Astrocyte (in vitro differentiated cells and primary cell): ENCODE measurements at regions not wholly inside any gene's neighbourhood (a gene's known extent, or its start where the extent isn't known, plus 50 kb on each side); places are given as distances from the start of the nearest gene placed in this dataset.

Source experiments
- DNase-seq: peaks from one replicate; pipeline ENCODE4 v3.0.0-alpha.2; 2010; ENCODE audit warnings: low read depth
- FAIRE-seq: peaks from 2 replicates; lab custom pipeline; 2011; peaks lifted over from hg19 to GRCh38; lab: Jason Lieb, UNC
- H2AFZ ChIP-seq: 2 replicates; pipeline ENCODE4 v1.6.0; 2012; ENCODE audit warnings: low read depth, low read length, inconsistent platforms
- H3K27ac ChIP-seq: 2 replicates; pipeline ENCODE4 v1.5.1; 2011; ENCODE audit warnings: low read depth, low read length, inconsistent platforms
- H3K27me3 ChIP-seq: 2 replicates; pipeline ENCODE4 v1.6.0; 2011; ENCODE audit warnings: low read length, inconsistent platforms; ENCODE audit not compliant: insufficient read depth
- H3K36me3 ChIP-seq: 2 replicates; pipeline ENCODE4 v1.5.1; 2011; ENCODE audit warnings: low read length, inconsistent platforms; ENCODE audit not compliant: insufficient read depth
- H3K4me1 ChIP-seq: 2 replicates; pipeline ENCODE4 v1.5.1; 2011; ENCODE audit warnings: low read length, inconsistent platforms; ENCODE audit not compliant: insufficient read depth
- H3K4me2 ChIP-seq: 2 replicates; pipeline ENCODE4 v1.6.0; 2012; ENCODE audit warnings: low read length, inconsistent platforms
- H3K4me3 ChIP-seq: 2 replicates; pipeline ENCODE4 v1.5.1; 2011; ENCODE audit warnings: low read depth, mild to moderate bottlenecking, low read length, inconsistent platforms; ENCODE audit not compliant: insufficient read depth
- H3K79me2 ChIP-seq: 2 replicates; pipeline ENCODE4 v1.6.0; 2012; ENCODE audit warnings: mild to moderate bottlenecking, low read length, inconsistent platforms; ENCODE audit not compliant: insufficient read depth
- H3K9ac ChIP-seq: 2 replicates; pipeline ENCODE4 v1.6.0; 2012; ENCODE audit warnings: mild to moderate bottlenecking, low read length, inconsistent platforms
- H3K9me3 ChIP-seq: 2 replicates; pipeline ENCODE4 v1.5.1; 2012; ENCODE audit warnings: low read depth, mild to moderate bottlenecking, low read length, inconsistent platforms; ENCODE audit not compliant: insufficient read depth
- H4K20me1 ChIP-seq: 2 replicates; pipeline ENCODE4 v1.6.0; 2012; ENCODE audit warnings: low read length, inconsistent platforms; ENCODE audit not compliant: insufficient read depth
- H3K27ac Mint-ChIP-seq: one replicate; pipeline ENCODE4 v1.8.0; 2021; ENCODE audit warnings: mild to moderate bottlenecking, mixed read lengths; ENCODE audit not compliant: unreplicated experiment
- H3K27me3 Mint-ChIP-seq: one replicate; pipeline ENCODE4 v1.8.0; 2021; ENCODE audit warnings: low read depth, mixed read lengths; ENCODE audit not compliant: unreplicated experiment
- H3K36me3 Mint-ChIP-seq: one replicate; pipeline ENCODE4 v1.8.0; 2021; ENCODE audit warnings: low read depth, mixed read lengths; ENCODE audit not compliant: unreplicated experiment
- H3K4me1 Mint-ChIP-seq: one replicate; pipeline ENCODE4 v1.8.0; 2021; ENCODE audit warnings: low read depth, mixed read lengths; ENCODE audit not compliant: unreplicated experiment
- H3K4me3 Mint-ChIP-seq: one replicate; pipeline ENCODE4 v1.8.0; 2021; ENCODE audit warnings: mild to moderate bottlenecking, moderate library complexity, mixed read lengths; ENCODE audit not compliant: unreplicated experiment
- H3K9me3 Mint-ChIP-seq: one replicate; pipeline ENCODE4 v1.8.0; 2021; ENCODE audit warnings: mild to moderate bottlenecking, mixed read lengths; ENCODE audit not compliant: unreplicated experiment
- EZH2 ChIP-seq: IDR thresholded peaks from 2 replicates; pipeline ENCODE4 v1.6.1; 2012; ENCODE audit warnings: mild to moderate bottlenecking, low read length, inconsistent platforms; ENCODE audit not compliant: insufficient read depth
- TF ChIP-seq, protein P1 (sequence below): IDR thresholded peaks from 2 replicates; pipeline ENCODE4 v1.5.1; 2011; ENCODE audit warnings: low read depth, mild to moderate bottlenecking, inconsistent platforms, low read length, moderate library complexity; ENCODE audit not compliant: insufficient read depth

DNA sequence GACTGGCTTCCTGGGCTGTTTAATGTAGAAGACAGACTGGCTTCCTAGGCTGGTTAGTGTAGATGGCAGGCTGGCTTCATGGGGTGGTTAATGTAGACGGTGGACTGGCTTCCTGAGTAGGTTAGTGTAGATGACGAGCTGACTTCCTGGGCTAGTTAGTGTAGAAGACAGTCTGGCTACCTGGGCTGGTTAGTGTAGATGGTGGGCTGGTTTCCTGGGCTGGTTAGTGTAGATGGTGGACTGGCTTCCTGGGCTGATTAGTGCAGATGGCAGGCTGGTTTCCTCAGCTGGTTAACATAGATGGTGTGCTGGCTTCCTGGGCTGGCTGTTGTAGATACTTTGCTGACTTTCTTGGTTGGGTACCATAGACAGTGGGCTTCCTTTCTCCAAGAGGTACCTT lies 122.9 kb upstream of the PPP2R2D start:
- FAIRE-seq: no peak
- Histone ChIP-seq H3K4me2 (no peak overlapping the region), H2AFZ (no peak overlapping the region), H3K4me1 (no peaks in the 10 kb centered on the region), H3K9me3 (peaks cover 25% of the 10 kb centered on the region), H4K20me1 (no peaks in the 10 kb centered on the region), H3K36me3 (no peaks in the 10 kb centered on the region), H3K27me3 (no peaks in the 10 kb centered on the region), H3K79me2 (no peaks in the 10 kb centered on the region), H3K9ac (no peak overlapping the region), H3K4me3 (no peak overlapping the region), H3K27ac (no peak overlapping the region)
- Mint-ChIP-seq H3K4me3 (no peak overlapping the region), H3K27me3 (peaks cover 10% of the 10 kb centered on the region), H3K9me3 (peaks cover 38% of the 10 kb centered on the region), H3K4me1 (no peaks in the 10 kb centered on the region), H3K36me3 (peaks cover 4% of the 10 kb centered on the region), H3K27ac (no peak overlapping the region)
- DNase-seq: no peak
- TF ChIP-seq, protein P1, sequence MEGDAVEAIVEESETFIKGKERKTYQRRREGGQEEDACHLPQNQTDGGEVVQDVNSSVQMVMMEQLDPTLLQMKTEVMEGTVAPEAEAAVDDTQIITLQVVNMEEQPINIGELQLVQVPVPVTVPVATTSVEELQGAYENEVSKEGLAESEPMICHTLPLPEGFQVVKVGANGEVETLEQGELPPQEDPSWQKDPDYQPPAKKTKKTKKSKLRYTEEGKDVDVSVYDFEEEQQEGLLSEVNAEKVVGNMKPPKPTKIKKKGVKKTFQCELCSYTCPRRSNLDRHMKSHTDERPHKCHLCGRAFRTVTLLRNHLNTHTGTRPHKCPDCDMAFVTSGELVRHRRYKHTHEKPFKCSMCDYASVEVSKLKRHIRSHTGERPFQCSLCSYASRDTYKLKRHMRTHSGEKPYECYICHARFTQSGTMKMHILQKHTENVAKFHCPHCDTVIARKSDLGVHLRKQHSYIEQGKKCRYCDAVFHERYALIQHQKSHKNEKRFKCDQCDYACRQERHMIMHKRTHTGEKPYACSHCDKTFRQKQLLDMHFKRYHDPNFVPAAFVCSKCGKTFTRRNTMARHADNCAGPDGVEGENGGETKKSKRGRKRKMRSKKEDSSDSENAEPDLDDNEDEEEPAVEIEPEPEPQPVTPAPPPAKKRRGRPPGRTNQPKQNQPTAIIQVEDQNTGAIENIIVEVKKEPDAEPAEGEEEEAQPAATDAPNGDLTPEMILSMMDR: no peak
- no peak for TF ChIP-seq EZH2

DNA sequence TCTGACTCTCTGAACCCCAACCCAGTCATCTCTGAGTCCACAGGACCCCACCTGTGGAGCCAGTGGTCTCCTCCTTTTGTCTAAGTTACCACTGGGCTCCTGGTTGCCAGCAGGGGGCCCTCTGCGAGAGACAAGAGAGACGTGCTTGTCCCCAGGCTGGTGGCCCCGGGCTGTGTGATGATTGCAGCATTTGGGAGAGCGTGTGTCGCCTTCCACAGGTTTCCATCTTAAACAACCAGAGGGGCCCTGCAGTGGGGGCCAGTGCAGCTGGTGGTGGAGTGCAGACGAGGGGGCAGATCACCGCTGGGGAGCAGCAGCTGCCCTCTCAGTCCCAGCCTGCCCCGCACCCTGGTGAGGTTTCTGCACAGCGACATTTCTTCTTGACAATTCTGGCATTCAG lies 122.4 kb upstream of the PPP2R2D start:
- TF ChIP-seq, protein P1: no peak
- no peak for TF ChIP-seq EZH2
- Histone ChIP-seq H3K4me1 (no peaks in the 10 kb centered on the region), H4K20me1 (no peaks in the 10 kb centered on the region), H3K4me3 (no peak overlapping the region), H3K27me3 (no peaks in the 10 kb centered on the region), H3K27ac (no peak overlapping the region), H3K9ac (no peak overlapping the region), H3K9me3 (peaks cover 23% of the 10 kb centered on the region), H3K79me2 (no peaks in the 10 kb centered on the region), H3K36me3 (no peaks in the 10 kb centered on the region), H3K4me2 (no peak overlapping the region), H2AFZ (no peak overlapping the region)
- H3K27me3 Mint-ChIP-seq: peaks cover 7% of the 10 kb centered on the region
- H3K4me1 Mint-ChIP-seq: no peaks in the 10 kb centered on the region
- H3K4me3 Mint-ChIP-seq: no peak overlapping the region
- FAIRE-seq (no peak), DNase-seq (no peak)
- H3K9me3 Mint-ChIP-seq: peaks cover 43% of the 10 kb centered on the region
- H3K36me3 Mint-ChIP-seq: peaks cover 4% of the 10 kb centered on the region
- H3K27ac Mint-ChIP-seq: no peak overlapping the region

- no peak overlapping the region for H2AFZ ChIP-seq
- peaks cover 6% of the 10 kb centered on the region for H3K36me3 Mint-ChIP-seq
- FAIRE-seq (no peak), DNase-seq (no peak)
- H3K4me3 Mint-ChIP-seq: no peak overlapping the region
- H3K27me3 ChIP-seq: no peaks in the 10 kb centered on the region
- H3K9me3 Mint-ChIP-seq: peaks cover 44% of the 10 kb centered on the region
- no peaks in the 10 kb centered on the region for H3K4me1 ChIP-seq
- no peaks in the 10 kb centered on the region for H4K20me1 ChIP-seq
- H3K36me3 ChIP-seq: no peaks in the 10 kb centered on the region
- H3K79me2 ChIP-seq: no peaks in the 10 kb centered on the region
- peaks cover 5% of the 10 kb centered on the region for H3K27me3 Mint-ChIP-seq
- peaks cover 21% of the 10 kb centered on the region for H3K9me3 ChIP-seq
- no peak overlapping the region for H3K27ac ChIP-seq
- no peak overlapping the region for H3K9ac ChIP-seq
- H3K27ac Mint-ChIP-seq: no peak overlapping the region
- no peak for TF ChIP-seq EZH2
- TF ChIP-seq, protein P1: no peak
- H3K4me1 Mint-ChIP-seq: no peaks in the 10 kb centered on the region
- no peak overlapping the region for H3K4me2 ChIP-seq
- no peak overlapping the region for H3K4me3 ChIP-seq
Measured at GRCh38 chr10:131778842-131779241, 122.0 kb upstream of the PPP2R2D start.
